DOHH2 (cell line): ENCODE measurements at regions not wholly inside any gene's neighbourhood (a gene's known extent, or its start where the extent isn't known, plus 50 kb on each side); places are given as distances from the start of the nearest gene placed in this dataset.

Experiments used
- H3F3A ChIP-seq: fragments of 200-600 bp; sonication (generic), shearing (Covaris generic); 2 replicates; pipeline ENCODE4 v1.6.0; 2016; ENCODE audit warnings: antibody characterized with exemption, mild to moderate bottlenecking; ENCODE audit not compliant: control insufficient read depth, insufficient read depth
- H3K27ac ChIP-seq: fragments of 200-600 bp; sonication (generic); 2 replicates; pipeline ENCODE4 v1.5.1; 2014; ENCODE audit warnings: low read depth, mild to moderate bottlenecking, low read length, moderate library complexity
- H3K27me3 ChIP-seq: fragments of 200-600 bp; sonication (generic); 2 replicates; pipeline ENCODE4 v1.6.1; 2014; ENCODE audit warnings: mild to moderate bottlenecking, low read length, mixed read lengths; ENCODE audit not compliant: control insufficient read depth
- H3K36me3 ChIP-seq: fragments of 200-600 bp; sonication (generic); 2 replicates; pipeline ENCODE4 v1.6.1; 2014; ENCODE audit warnings: mild to moderate bottlenecking, low read length, moderate library complexity, mixed read lengths; ENCODE audit not compliant: control insufficient read depth
- H3K4me1 ChIP-seq: fragments of 200-600 bp; sonication (generic); 2 replicates; pipeline ENCODE4 v1.6.1; 2014; ENCODE audit warnings: mild to moderate bottlenecking, low read length, mixed read lengths; ENCODE audit not compliant: control insufficient read depth
- H3K4me2 ChIP-seq: fragments of 200-600 bp; sonication (generic); 2 replicates; pipeline ENCODE4 v1.6.0; 2014; ENCODE audit warnings: mild to moderate bottlenecking, low read length, moderate library complexity
- H3K4me3 ChIP-seq: fragments of 200-600 bp; sonication (generic); 2 replicates; pipeline ENCODE4 v1.5.1; 2014; ENCODE audit warnings: mild to moderate bottlenecking, low read length, mixed read lengths
- H3K79me2 ChIP-seq: fragments of 200-600 bp; sonication (generic); 2 replicates; pipeline ENCODE4 v1.6.1; 2014; ENCODE audit warnings: mild to moderate bottlenecking, low read length, mixed read lengths; ENCODE audit not compliant: control insufficient read depth
- H3K9me2 ChIP-seq: fragments of 200-600 bp; sonication (generic); replicated peaks from 2 replicates; pipeline ENCODE4 v1.6.1; 2014; ENCODE audit warnings: mild to moderate bottlenecking, low read length, mixed read lengths; ENCODE audit not compliant: control insufficient read depth
- H3K9me3 ChIP-seq: fragments of 200-600 bp; sonication (generic); 2 replicates; pipeline ENCODE4 v1.6.1; 2014; ENCODE audit warnings: antibody characterized with exemption, low read length, mixed read lengths; ENCODE audit not compliant: control insufficient read depth, insufficient read depth
- H4K20me1 ChIP-seq: fragments of 200-600 bp; sonication (generic); 2 replicates; pipeline ENCODE4 v1.6.0; 2014; ENCODE audit warnings: low read depth, mild to moderate bottlenecking, antibody characterized with exemption, low read length, moderate library complexity; ENCODE audit not compliant: control insufficient read depth, insufficient read depth
- CTCF ChIP-seq: fragments of 200-600 bp; sonication (generic); IDR thresholded peaks from one replicate; pipeline ENCODE4 v1.5.1; 2014; ENCODE audit warnings: antibody characterized with exemption, mild to moderate bottlenecking, low read depth, low read length; ENCODE audit not compliant: poor library complexity, severe bottlenecking
- EZH2phosphoT487 ChIP-seq: fragments of 200-600 bp; sonication (generic); IDR thresholded peaks from 2 replicates; pipeline ENCODE4 v1.6.1; 2017; ENCODE audit warnings: borderline replicate concordance, mild to moderate bottlenecking, antibody characterized with exemption, low read length, moderate library complexity, mixed read lengths

- H3K4me3 ChIP-seq = no peak overlapping the region
- H3K27me3 ChIP-seq = peaks cover 26% of the 10 kb centered on the region
- no peaks in the 10 kb centered on the region for H3K4me1 ChIP-seq
- H3F3A ChIP-seq = no peaks in the 10 kb centered on the region
- H3K27ac ChIP-seq = no peak overlapping the region
- no peaks in the 10 kb centered on the region for H3K9me3 ChIP-seq
- H4K20me1 ChIP-seq = no peaks in the 10 kb centered on the region
- no peaks in the 10 kb centered on the region for H3K79me2 ChIP-seq
- no peaks in the 10 kb centered on the region for H3K36me3 ChIP-seq
- TF ChIP-seq EZH2phosphoT487 = no peak
- TF ChIP-seq CTCF = no peak
- H3K4me2 ChIP-seq = no peak overlapping the region
- H3K9me2 ChIP-seq = no peaks in the 10 kb centered on the region
These were observed 145.2 kb upstream of the ANK3 start for GRCh38 chr10:60534761-60535389.

GRCh38 chr10:60532696-60533468 is 143.2 kb upstream of the ANK3 start:
- Histone ChIP-seq H3K27ac (no peak overlapping the region), H3K4me2 (no peak overlapping the region), H3K9me3 (no peaks in the 10 kb centered on the region), H4K20me1 (no peaks in the 10 kb centered on the region), H3K9me2 (no peaks in the 10 kb centered on the region), H3F3A (no peaks in the 10 kb centered on the region), H3K27me3 (peaks cover 26% of the 10 kb centered on the region), H3K4me1 (no peaks in the 10 kb centered on the region), H3K79me2 (no peaks in the 10 kb centered on the region), H3K4me3 (no peak overlapping the region), H3K36me3 (no peaks in the 10 kb centered on the region)
- TF ChIP-seq CTCF (no peak), EZH2phosphoT487 (no peak)

GRCh38 chr10:60531006-60531405 is 141.3 kb upstream of the ANK3 start:
- Histone ChIP-seq H3K79me2 (no peaks in the 10 kb centered on the region), H3K4me2 (no peak overlapping the region), H3K36me3 (no peaks in the 10 kb centered on the region), H3K27me3 (peaks cover 25% of the 10 kb centered on the region), H3F3A (no peaks in the 10 kb centered on the region), H3K4me3 (no peak overlapping the region), H3K9me3 (no peaks in the 10 kb centered on the region), H3K9me2 (no peaks in the 10 kb centered on the region), H4K20me1 (no peaks in the 10 kb centered on the region), H3K27ac (no peak overlapping the region), H3K4me1 (no peaks in the 10 kb centered on the region)
- TF ChIP-seq CTCF (no peak), EZH2phosphoT487 (no peak)
